ENCODE measurements at regions not wholly inside any gene's neighbourhood (a gene's known extent, or its start where the extent isn't known, plus 50 kb on each side); places are given as distances from the start of the nearest gene placed in this dataset.

DNA sequence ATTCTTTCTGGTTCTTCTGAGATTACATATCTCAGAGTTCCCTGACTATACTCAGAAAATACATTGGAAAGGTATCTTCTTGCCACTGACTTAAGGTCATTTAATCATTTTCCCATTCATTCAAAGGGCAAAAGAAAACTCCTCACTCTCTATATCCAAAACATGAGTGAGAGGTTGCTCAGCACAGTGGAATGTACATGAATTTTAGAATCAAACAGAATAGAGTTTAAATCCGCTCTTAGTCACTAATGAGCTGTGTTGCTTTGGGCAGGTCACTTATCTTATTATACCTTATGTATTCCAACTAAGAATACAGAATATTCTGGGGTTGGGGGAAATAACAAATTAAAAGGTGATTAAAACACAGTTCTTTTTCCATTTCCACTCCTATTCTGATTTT lies 452.6 kb upstream of the KLF12 start:
- Mint-ChIP-seq H3K27ac (no peak overlapping the region), H3K9me3 (peaks cover 0 to 10% (median 2%) of the 10 kb centered on the region in 7 donors), H3K4me1 (no peaks in the 10 kb centered on the region), H3K4me3 (no peak overlapping the region), H3K27me3 (ENCODE audit: low read depth in 3 of 3) (no peaks in the 10 kb centered on the region), H3K36me3 (no peaks in the 10 kb centered on the region)
- no peak overlapping the region for H2AFZ ChIP-seq (ENCODE audit: insufficient read depth, low read depth, low read length, poor library complexity, severe bottlenecking)
- H3K36me3 ChIP-seq (replicated peaks in 1 of 2; ENCODE audit: control insufficient read depth in 1 of 2, insufficient read depth in 2 of 2, low read length in 2 of 2) = no peaks in the 10 kb centered on the region
- no peaks in the 10 kb centered on the region for H3K27me3 ChIP-seq (ENCODE audit: control insufficient read depth in 2 of 2, insufficient read depth in 2 of 2, low read length in 2 of 2)
- no peak for DNase-seq
- WGBS (ENCODE audit: insufficient coverage) = no CpG with 5 or more reads among the region's 1 CpG
- no peak overlapping the region for H3K4me3 ChIP-seq (replicated peaks in 1 of 3; ENCODE audit: low read depth in 2 of 3, low read length in 3 of 3)
- no peaks in the 10 kb centered on the region for H4K20me1 ChIP-seq (ENCODE audit: insufficient read depth, low read length)
- peaks cover 0 to 3% of the 10 kb centered on the region in 2 donors for H3K9me3 ChIP-seq (replicated peaks in 1 of 2; ENCODE audit: control insufficient read depth in 1 of 2, insufficient read depth in 1 of 2, low read length in 2 of 2)
- no peaks in the 10 kb centered on the region for H3K4me1 ChIP-seq (ENCODE audit: control insufficient read depth in 1 of 2, insufficient read depth in 2 of 2, low read length in 2 of 2)
- H3K79me2 ChIP-seq (ENCODE audit: insufficient read depth, low read length) = no peaks in the 10 kb centered on the region
- no peak overlapping the region for H3K9ac ChIP-seq (ENCODE audit: insufficient read depth, low read length, poor library complexity, severe bottlenecking)
- intact Hi-C loops (cut with micrococcal nuclease) = no loop called here
- no peak overlapping the region for H3K27ac ChIP-seq (ENCODE audit: low read depth in 1 of 2, low read length in 2 of 2)
- TF ChIP-seq, protein P1, sequence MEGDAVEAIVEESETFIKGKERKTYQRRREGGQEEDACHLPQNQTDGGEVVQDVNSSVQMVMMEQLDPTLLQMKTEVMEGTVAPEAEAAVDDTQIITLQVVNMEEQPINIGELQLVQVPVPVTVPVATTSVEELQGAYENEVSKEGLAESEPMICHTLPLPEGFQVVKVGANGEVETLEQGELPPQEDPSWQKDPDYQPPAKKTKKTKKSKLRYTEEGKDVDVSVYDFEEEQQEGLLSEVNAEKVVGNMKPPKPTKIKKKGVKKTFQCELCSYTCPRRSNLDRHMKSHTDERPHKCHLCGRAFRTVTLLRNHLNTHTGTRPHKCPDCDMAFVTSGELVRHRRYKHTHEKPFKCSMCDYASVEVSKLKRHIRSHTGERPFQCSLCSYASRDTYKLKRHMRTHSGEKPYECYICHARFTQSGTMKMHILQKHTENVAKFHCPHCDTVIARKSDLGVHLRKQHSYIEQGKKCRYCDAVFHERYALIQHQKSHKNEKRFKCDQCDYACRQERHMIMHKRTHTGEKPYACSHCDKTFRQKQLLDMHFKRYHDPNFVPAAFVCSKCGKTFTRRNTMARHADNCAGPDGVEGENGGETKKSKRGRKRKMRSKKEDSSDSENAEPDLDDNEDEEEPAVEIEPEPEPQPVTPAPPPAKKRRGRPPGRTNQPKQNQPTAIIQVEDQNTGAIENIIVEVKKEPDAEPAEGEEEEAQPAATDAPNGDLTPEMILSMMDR (IDR thresholded peaks at IDR 0.05) = no peak
- H3K4me2 ChIP-seq (replicated peaks; ENCODE audit: extremely low read depth, low read length, poor library complexity, severe bottlenecking) = no peak overlapping the region

DNA sequence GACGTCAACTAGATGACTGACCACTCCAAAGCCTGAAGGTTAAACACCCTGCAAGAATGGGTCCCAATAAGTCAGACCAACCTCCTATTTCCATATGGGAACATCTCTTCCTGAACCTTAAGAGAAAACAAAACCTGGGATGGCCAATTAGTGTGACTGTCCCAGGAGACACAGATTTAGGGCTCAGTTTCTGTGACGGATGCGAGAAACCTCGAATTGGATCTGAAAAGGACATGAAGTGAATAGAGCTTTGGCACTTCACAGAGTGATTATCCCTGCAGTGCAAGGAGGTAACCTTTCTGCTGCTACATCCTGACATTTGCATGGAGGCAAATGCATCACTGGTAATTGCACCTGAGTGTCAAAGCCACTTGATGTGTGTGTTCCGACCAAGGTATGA lies 442.2 kb upstream of the KLF12 start:
- Histone ChIP-seq H3K27ac (ENCODE audit: low read depth in 1 of 2, low read length in 2 of 2) (no peak overlapping the region), H3K4me3 (replicated peaks in 1 of 3; ENCODE audit: low read depth in 2 of 3, low read length in 3 of 3) (no peak overlapping the region), H3K4me2 (replicated peaks; ENCODE audit: extremely low read depth, low read length, poor library complexity, severe bottlenecking) (no peak overlapping the region), H3K27me3 (ENCODE audit: control insufficient read depth in 2 of 2, insufficient read depth in 2 of 2, low read length in 2 of 2) (peaks cover 7 to 23% of the 10 kb centered on the region in 2 donors), H3K9me3 (replicated peaks in 1 of 2; ENCODE audit: control insufficient read depth in 1 of 2, insufficient read depth in 1 of 2, low read length in 2 of 2) (peaks cover 0 to 5% of the 10 kb centered on the region in 2 donors), H3K9ac (ENCODE audit: insufficient read depth, low read length, poor library complexity, severe bottlenecking) (no peak overlapping the region), H3K4me1 (ENCODE audit: control insufficient read depth in 1 of 2, insufficient read depth in 2 of 2, low read length in 2 of 2) (no peaks in the 10 kb centered on the region), H3K79me2 (ENCODE audit: insufficient read depth, low read length) (no peaks in the 10 kb centered on the region), H3K36me3 (replicated peaks in 1 of 2; ENCODE audit: control insufficient read depth in 1 of 2, insufficient read depth in 2 of 2, low read length in 2 of 2) (no peaks in the 10 kb centered on the region), H4K20me1 (ENCODE audit: insufficient read depth, low read length) (no peaks in the 10 kb centered on the region), H2AFZ (ENCODE audit: insufficient read depth, low read depth, low read length, poor library complexity, severe bottlenecking) (no peak overlapping the region)
- Mint-ChIP-seq H3K4me3 (peak overlapping the region in 1 of 2 donors; percentile 66), H3K36me3 (no peaks in the 10 kb centered on the region), H3K27me3 (ENCODE audit: low read depth in 3 of 3) (peaks cover 16 to 23% (median 22%) of the 10 kb centered on the region in 3 donors), H3K27ac (no peak overlapping the region), H3K9me3 (peaks cover 0 to 8% (median 2%) of the 10 kb centered on the region in 7 donors), H3K4me1 (no peaks in the 10 kb centered on the region)
- intact Hi-C loops (cut with micrococcal nuclease) = no loop called here
- TF ChIP-seq, protein P1 (IDR thresholded peaks at IDR 0.05) = no peak
- DNase-seq = no peak
- 54% methylated on average over 5 of the region's 5 CpGs for WGBS (ENCODE audit: insufficient coverage)

Data from CD14-positive monocyte (primary cell).